Pancreas (tissue), 10 donors: ENCODE measurements at regions not wholly inside any gene's neighbourhood (a gene's known extent, or its start where the extent isn't known, plus 50 kb on each side); places are given as distances from the start of the nearest gene placed in this dataset.

Source experiments
- ATAC-seq, 4 donors: fragments of 200-7000 bp; cut with Tn5 transposase; one replicate each; pipeline versions ENCODE4 v1.8.0 to v1.9.1; 2020; ENCODE audit warnings: mild to moderate bottlenecking in 4 of 4, moderate library complexity in 4 of 4
- DNase-seq, 6 donors: peaks; one replicate each; pipeline ENCODE4 v3.0.0-alpha.2; 2020
- FAIRE-seq: peaks from 2 replicates; lab custom pipeline; 2012; peaks lifted over from hg19 to GRCh38; lab: Jason Lieb, UNC
- H3K27ac ChIP-seq, 4 donors: fragments of 200-600 bp; sonication (generic); 1 replicate in 3 of 4; 2 replicates in 1 of 4; pipeline versions ENCODE4 v1.5.0 to v1.8.0; 2020
- H3K27me3 ChIP-seq, 4 donors: fragments of 200-600 bp; one replicate each; pipeline ENCODE4 v1.8.0; 2021
- H3K36me3 ChIP-seq, 3 donors: fragments of 200-600 bp; sonication (generic) in 1 of 3; one replicate each; pipeline versions ENCODE4 v1.5.0 to v1.8.0; 2020 to 2021
- H3K4me1 ChIP-seq, 3 donors: fragments of 200-600 bp; one replicate each; pipeline ENCODE4 v1.8.0; 2021
- H3K4me3 ChIP-seq, 4 donors: fragments of 200-600 bp; sonication (generic) in 2 of 4; one replicate each; pipeline versions ENCODE4 v1.5.0 to v1.8.0; 2020 to 2021
- H3K9me3 ChIP-seq, 4 donors: fragments of 200-600 bp; one replicate each; pipeline ENCODE4 v1.8.0; 2021
- WGBS, 2 donors: extraction: QIAGEN DNeasy Blood & Tissue Kit; methylation state at CpG; one replicate each; pipeline ENCODE4 v1.1.7; 2013; 5-methylcytosine and 5-hydroxymethylcytosine counted together
- intact Hi-C, 3 donors: fragments of 100-400 bp; cut with DNase I; formaldehyde crosslinking; loops; one replicate each; pipeline versions ENCODE4 v1.11.1 to v1.14.2; 2022
- TF ChIP-seq, protein P1 (sequence below), 4 donors: fragments of 200-600 bp; sonication (generic) in 3 of 4; IDR thresholded peaks; one replicate each; pipeline versions ENCODE4 v1.5.0 to v1.8.0; 2021; ENCODE audit warnings: antibody characterized with exemption in 4 of 4
- donor health status: healthy with polysubstance abuse.
- donor health status: DM: no; HTN: no; CAD: no; lungs with moderate emphysema.
- donor health status: DM: no; HTN: no; CAD: no.
- donor health status: control.
- donor health status: control.
- donor health status: Bipolar disorder and iron deficiency.
- donor health status: DM: yes; HTN: yes; CAD: no.
- donor health status: DM: no; HTN: no; CAD: no.
- donor health status: DM: no; HTN: no; CAD: no.
- donor health status: DM: yes; HTN: yes; CAD: no.

DNA sequence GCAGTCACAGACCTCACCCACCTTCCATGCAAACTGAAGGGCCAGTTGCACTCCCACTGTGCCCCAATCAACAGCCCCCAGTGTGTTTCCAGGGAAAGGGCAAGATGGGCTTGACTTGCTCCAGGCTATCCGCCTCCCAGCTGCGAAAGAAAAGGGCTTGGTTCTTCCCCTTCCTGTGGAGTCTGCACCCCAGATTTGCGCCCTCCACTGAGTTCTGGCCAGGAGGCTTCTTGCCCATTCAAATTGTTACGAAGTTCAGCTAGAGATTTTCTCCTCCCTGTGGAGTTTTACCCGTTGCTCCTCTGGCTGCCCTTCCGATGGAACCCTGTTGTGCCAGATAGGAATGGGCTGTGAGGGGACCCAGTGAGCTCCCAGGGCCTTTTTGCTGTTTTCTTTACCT is 1096.9 kb upstream of the ALCAM start:
- Histone ChIP-seq H3K4me3 (no peak overlapping the region), H3K27ac (no peak overlapping the region), H3K36me3 (no peaks in the 10 kb centered on the region), H3K27me3 (no peaks in the 10 kb centered on the region), H3K4me1 (no peaks in the 10 kb centered on the region), H3K9me3 (no peaks in the 10 kb centered on the region)
- intact Hi-C loops: no loop called here
- ATAC-seq (no peak), FAIRE-seq (no peak), DNase-seq (peak in 1 of 6 donors; percentile 17)
- TF ChIP-seq, protein P1, sequence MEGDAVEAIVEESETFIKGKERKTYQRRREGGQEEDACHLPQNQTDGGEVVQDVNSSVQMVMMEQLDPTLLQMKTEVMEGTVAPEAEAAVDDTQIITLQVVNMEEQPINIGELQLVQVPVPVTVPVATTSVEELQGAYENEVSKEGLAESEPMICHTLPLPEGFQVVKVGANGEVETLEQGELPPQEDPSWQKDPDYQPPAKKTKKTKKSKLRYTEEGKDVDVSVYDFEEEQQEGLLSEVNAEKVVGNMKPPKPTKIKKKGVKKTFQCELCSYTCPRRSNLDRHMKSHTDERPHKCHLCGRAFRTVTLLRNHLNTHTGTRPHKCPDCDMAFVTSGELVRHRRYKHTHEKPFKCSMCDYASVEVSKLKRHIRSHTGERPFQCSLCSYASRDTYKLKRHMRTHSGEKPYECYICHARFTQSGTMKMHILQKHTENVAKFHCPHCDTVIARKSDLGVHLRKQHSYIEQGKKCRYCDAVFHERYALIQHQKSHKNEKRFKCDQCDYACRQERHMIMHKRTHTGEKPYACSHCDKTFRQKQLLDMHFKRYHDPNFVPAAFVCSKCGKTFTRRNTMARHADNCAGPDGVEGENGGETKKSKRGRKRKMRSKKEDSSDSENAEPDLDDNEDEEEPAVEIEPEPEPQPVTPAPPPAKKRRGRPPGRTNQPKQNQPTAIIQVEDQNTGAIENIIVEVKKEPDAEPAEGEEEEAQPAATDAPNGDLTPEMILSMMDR (IDR thresholded peaks at IDR 0.05): no peak
- 74 to 83% methylated on average over 6 of the region's 6 CpGs for WGBS, 2 donors

DNA sequence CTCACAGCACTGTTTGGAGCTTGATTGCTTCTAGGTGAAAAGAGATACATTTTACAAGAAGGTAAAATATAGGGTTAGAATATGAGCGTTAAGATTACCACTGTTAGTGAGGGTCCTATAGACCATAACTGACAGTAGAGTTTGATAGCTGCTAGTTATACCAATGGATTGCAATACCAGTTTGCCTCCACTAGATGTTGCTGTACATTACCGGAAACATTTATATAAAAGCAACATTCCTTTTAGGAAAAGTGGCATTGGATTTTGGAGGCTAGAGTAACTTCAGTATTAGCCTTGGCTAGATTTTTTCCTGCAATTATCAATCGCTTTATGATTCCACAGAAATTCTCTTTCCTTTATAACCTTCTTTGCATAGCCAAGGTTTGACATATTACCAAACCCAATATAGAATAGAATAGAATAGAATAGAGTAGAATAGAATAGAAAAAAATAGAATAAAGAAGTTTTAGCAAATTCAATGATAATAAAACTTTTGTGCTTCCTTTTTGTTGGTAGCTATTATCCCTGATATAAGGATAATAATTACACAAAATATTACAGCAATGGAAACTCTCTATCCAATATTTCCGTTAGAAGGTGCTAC is 1093.6 kb upstream of the ALCAM start:
- ATAC-seq (no peak), FAIRE-seq (no peak), DNase-seq (no peak)
- Histone ChIP-seq H3K36me3 (no peaks in the 10 kb centered on the region), H3K27me3 (no peaks in the 10 kb centered on the region), H3K4me1 (no peaks in the 10 kb centered on the region), H3K9me3 (peaks cover 0 to 4% (median 0%) of the 10 kb centered on the region in 4 donors), H3K27ac (no peak overlapping the region), H3K4me3 (no peak overlapping the region)
- WGBS, 2 donors: 49 to 59% methylated on average over 4 of the region's 4 CpGs
- TF ChIP-seq, protein P1 (IDR thresholded peaks at IDR 0.05): peak in 3 of 4 donors; percentile 12 to 13 (median 13)
- intact Hi-C loops: no loop called here

DNA sequence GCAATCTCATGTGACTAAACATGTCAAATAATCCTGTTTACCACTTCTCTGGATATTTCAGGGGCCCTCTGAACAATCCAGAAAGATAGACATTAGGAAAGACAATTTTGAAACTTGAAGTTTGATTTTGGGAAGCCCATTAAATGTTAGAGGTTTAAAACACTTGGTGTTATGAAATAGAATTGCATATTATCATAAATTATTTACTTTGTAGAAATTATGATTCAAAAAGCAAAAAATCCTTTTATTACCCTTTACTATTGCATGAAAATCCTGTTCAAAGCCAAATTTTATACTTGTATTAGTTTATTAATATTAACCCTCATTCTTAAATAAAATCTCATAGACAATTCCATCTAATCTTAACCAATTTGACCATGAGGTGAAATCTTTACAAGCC is 1091.5 kb upstream of the ALCAM start:
- intact Hi-C loops: no loop called here
- Histone ChIP-seq H3K4me1 (no peaks in the 10 kb centered on the region), H3K27me3 (no peaks in the 10 kb centered on the region), H3K36me3 (no peaks in the 10 kb centered on the region), H3K4me3 (no peak overlapping the region), H3K9me3 (peaks cover 0 to 4% (median 0%) of the 10 kb centered on the region in 4 donors), H3K27ac (no peak overlapping the region)
- FAIRE-seq (no peak), ATAC-seq (no peak), DNase-seq (no peak)
- TF ChIP-seq, protein P1 (IDR thresholded peaks at IDR 0.05): no peak

GRCh38 chr3:104279617-104280016 is 1087.1 kb upstream of the ALCAM start:
- intact Hi-C loops: no loop called here
- no peak for DNase-seq
- TF ChIP-seq, protein P1 (IDR thresholded peaks at IDR 0.05): no peak
- peaks cover 0 to 4% (median 0%) of the 10 kb centered on the region in 4 donors for H3K9me3 ChIP-seq
- WGBS, 2 donors: 22 to 44% methylated on average over 1 of the region's 1 CpG
- FAIRE-seq: no peak
- no peak for ATAC-seq
- H3K27ac ChIP-seq: no peak overlapping the region
- H3K36me3 ChIP-seq: no peaks in the 10 kb centered on the region
- H3K27me3 ChIP-seq: no peaks in the 10 kb centered on the region
- no peaks in the 10 kb centered on the region for H3K4me1 ChIP-seq
- H3K4me3 ChIP-seq: no peak overlapping the region

- Histone ChIP-seq H3K36me3 (no peaks in the 10 kb centered on the region), H3K4me1 (no peaks in the 10 kb centered on the region), H3K27me3 (no peaks in the 10 kb centered on the region), H3K27ac (no peak overlapping the region), H3K9me3 (no peaks in the 10 kb centered on the region), H3K4me3 (no peak overlapping the region)
- 67 to 89% methylated on average over 3 of the region's 3 CpGs for WGBS, 2 donors
- ATAC-seq (no peak), FAIRE-seq (no peak), DNase-seq (no peak)
- TF ChIP-seq, protein P1 (IDR thresholded peaks at IDR 0.05): no peak
- intact Hi-C loops: no loop called here
Observed at GRCh38 chr3:104281713-104282112, 1085.0 kb upstream of the ALCAM start.
